AG10803 (cell line): ENCODE measurements at regions not wholly inside any gene's neighbourhood (a gene's known extent, or its start where the extent isn't known, plus 50 kb on each side); places are given as distances from the start of the nearest gene placed in this dataset.

Experiments used
- DNase-seq: peaks from one replicate; pipeline ENCODE4 v3.0.0; 2010; ENCODE audit warnings: low read depth
- H3K4me3 ChIP-seq: 2 replicates; pipeline ENCODE4 v1.5.1; 2011; ENCODE audit warnings: mild to moderate bottlenecking, low read length, control low read depth
- TF ChIP-seq, protein P1 (sequence below): conservative IDR thresholded peaks from 2 replicates; pipeline ENCODE4 v1.5.1; 2011; ENCODE audit warnings: mild to moderate bottlenecking, low read length, control low read depth, inconsistent platforms

DNA sequence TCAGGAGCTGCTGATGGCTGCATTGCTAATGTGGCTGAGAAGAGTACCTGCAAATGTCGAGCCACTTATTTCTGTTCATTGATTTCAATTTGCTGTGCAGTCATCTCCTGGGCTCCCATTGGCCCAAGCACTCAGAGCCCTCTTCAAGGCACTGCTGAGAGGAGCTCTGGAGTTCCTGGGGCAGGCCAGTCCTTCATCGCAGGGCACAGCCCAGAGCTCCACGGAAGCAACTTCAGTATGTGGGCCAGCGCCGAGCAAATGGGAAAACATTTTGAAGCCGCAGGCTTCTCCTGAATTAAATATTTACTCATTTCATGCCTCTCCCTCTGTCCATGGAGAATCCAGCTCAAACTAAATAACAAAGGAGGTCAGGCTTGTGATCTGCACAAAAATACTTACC lies 383.3 kb downstream of the BCOR start:
- no peak overlapping the region for H3K4me3 ChIP-seq

GRCh38 chrX:39716401-39716800 lies 381.4 kb downstream of the BCOR start:
- H3K4me3 ChIP-seq = no peak overlapping the region
- no peak for DNase-seq
- TF ChIP-seq, protein P1, sequence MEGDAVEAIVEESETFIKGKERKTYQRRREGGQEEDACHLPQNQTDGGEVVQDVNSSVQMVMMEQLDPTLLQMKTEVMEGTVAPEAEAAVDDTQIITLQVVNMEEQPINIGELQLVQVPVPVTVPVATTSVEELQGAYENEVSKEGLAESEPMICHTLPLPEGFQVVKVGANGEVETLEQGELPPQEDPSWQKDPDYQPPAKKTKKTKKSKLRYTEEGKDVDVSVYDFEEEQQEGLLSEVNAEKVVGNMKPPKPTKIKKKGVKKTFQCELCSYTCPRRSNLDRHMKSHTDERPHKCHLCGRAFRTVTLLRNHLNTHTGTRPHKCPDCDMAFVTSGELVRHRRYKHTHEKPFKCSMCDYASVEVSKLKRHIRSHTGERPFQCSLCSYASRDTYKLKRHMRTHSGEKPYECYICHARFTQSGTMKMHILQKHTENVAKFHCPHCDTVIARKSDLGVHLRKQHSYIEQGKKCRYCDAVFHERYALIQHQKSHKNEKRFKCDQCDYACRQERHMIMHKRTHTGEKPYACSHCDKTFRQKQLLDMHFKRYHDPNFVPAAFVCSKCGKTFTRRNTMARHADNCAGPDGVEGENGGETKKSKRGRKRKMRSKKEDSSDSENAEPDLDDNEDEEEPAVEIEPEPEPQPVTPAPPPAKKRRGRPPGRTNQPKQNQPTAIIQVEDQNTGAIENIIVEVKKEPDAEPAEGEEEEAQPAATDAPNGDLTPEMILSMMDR = no peak

More for the DNA sequence above, 383.3 kb downstream of the BCOR start:
- DNase-seq = no peak
- TF ChIP-seq, protein P1 = no peak

DNA sequence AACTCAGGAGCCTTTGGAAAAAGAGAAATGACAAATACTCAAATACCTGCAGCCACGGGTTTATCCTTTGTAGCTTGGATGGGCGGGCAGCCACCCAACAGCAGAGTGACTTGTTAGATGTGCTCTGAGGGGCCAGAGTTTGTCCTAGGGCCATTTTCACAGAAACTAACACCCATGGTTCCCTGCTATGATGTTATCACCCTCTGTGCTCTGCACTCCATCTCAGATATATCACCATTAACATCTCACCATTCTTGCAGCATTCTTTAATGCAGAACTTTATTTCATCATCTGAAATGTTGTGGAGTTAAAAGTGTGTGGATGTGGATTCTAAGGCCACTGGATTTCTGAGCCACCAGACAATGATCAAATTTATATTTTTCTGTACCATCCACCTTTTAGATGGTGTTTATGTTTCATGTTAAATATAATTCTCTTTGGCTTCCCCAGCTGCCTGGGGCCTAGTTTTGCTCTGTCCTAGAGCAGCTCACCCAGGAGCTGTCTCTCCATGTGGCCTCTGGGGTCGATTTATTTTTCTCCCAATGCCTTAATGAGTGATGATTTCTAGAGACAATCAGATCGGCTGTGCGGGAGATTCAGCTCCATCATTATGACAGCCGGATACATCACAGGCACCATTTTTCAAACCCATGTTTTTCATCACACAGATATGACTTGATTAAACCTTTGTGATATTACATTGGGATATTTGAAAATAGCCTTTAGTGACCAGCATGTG lies 380.8 kb downstream of the BCOR start:
- H3K4me3 ChIP-seq = no peak overlapping the region
- TF ChIP-seq, protein P1 = no peak
- DNase-seq = no peak

DNA sequence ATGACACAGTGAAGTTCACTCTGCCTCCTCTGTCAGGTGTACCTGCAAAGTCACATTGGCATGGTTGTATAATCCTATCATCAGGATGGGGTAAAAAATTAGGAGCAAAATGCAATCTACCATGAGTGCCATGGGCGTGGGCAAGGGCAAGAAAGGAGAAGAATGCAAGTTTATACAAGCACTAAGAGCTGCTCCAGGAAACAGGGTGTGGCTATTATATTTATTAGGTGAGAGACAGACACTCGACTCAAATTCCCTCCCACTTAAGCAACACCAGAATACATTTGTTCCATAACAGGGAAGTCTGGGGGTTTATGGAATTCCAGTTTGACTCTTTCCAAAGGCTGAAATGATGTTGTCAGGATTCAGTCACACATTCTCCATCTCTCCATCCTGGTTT lies 378.8 kb downstream of the BCOR start:
- DNase-seq = no peak

GRCh38 chrX:39720945-39721344 lies 376.8 kb downstream of the BCOR start:
- DNase-seq = no peak
- H3K4me3 ChIP-seq = no peak overlapping the region
- TF ChIP-seq, protein P1 = no peak

More for the DNA sequence above, 378.8 kb downstream of the BCOR start:
- TF ChIP-seq, protein P1 = no peak
- no peak overlapping the region for H3K4me3 ChIP-seq

DNA sequence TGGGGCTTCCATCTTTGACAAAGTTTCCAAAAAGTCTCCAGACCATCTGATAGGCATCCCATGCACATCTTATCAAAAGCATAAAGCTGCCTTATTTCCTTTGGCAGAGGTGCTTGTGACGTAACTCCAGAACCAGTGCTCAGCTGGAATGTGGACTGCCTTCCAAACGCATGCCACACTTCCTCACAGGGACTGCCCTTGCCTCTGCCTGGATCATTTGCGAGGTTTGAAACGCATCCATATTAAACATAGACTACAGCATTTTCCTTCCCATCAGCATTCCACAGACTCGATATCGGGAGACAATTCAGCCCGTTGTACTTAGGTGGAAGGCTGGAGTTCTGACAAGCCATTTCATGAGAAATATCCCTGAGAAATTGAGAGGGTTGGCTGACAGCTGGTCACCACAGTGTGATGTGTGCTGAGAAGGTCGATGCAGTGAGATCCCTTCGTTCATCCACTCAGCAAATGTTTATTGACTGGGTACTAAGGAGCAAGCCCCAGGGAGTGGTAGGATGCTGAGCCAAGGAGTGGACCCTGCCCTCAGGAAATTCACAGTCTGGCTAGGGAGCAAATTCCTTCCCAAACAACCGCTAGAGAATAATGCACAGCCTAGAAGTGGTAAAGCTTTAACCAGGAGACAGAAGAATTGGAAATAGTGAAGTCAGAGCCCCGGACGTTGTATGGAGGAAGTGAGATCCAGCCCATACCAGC lies 376.0 kb downstream of the BCOR start:
- peak; percentile 45 for DNase-seq
- TF ChIP-seq, protein P1 = no peak
- H3K4me3 ChIP-seq = no peak overlapping the region

GRCh38 chrX:39724544-39724943 lies 373.2 kb downstream of the BCOR start:
- TF ChIP-seq, protein P1 = no peak
- no peak overlapping the region for H3K4me3 ChIP-seq
- no peak for DNase-seq
